Left lobe of liver (tissue), 2 donors: ENCODE measurements at regions not wholly inside any gene's neighbourhood (a gene's known extent, or its start where the extent isn't known, plus 50 kb on each side); places are given as distances from the start of the nearest gene placed in this dataset.
"Not testable (repeated sequence)": the region's sequence is repeated elsewhere in the genome, so short reads cannot be mapped to it uniquely, and the experiment has no call there.

Experiments
- ATAC-seq: fragments of 200-7000 bp; cut with Tn5 transposase; one replicate; pipeline ENCODE4 v1.9.1; 2020; ENCODE audit warnings: mild to moderate bottlenecking, moderate library complexity
- DNase-seq: peaks from one replicate; pipeline ENCODE4 v3.0.0-alpha.2; 2020; ENCODE audit warnings: low spot score
- donor health status: DM: no; HTN: no; CAD: no; lungs with moderate emphysema.
- donor health status: DM: no; HTN: yes; CAD: no.

DNA sequence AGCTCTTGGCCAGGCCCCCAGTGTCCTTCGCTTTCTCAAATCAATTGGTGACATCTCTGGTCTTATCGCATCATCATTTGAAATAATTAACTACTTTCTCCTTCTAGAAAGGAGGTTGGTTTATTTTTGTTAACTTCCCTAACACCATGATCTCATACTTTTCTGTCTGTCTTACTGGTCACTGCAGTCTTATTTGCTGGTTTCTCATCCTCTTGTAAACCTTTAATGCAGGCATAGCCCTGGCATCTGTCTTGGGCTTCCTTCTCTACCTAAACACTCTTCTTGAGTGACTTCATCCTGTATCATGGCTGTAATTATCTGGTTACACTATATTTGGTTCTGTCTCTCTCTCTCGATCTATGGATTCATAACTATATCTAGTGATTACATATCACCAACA, 152.8 kb downstream of the CYSLTR2 start:
- DNase-seq, result no peak
- no peak for ATAC-seq

DNA sequence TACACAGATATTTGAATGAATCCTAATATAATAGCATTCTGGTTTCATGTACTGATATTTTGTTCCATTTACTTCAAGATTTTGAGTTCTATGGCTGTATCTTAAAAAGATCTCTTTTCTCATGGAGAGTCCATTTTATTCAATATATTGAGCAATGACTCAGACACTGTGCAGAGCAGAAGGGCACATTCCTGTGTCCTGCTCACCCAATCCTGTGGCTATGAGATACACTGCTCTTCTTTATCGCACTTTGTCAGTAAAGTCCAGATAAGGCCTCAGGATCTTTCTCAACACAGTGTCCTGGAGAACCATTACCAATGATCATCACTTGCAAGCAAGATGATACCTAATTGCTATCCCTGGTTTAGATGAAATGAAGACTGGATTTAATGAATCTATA, 155.0 kb downstream of the CYSLTR2 start:
- no peak for DNase-seq

DNA sequence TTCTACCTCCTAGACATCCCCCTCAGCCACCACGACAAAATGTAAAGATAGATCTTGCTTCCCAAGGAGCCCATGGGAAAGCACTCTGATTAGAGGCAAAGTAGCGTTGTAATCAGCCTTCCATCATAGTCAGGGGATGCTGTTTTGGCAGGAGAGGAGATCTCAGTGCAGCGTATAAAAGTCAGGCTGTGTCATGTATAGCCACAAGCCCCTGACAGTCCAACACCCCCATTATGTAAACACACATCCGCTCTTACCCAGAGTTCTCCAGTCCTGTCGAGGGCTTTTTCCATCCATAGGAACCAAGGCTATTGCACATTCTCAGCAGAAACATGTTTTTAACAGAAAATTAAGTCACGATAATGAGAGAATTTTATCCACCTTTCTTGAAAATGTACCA, 156.3 kb downstream of the CYSLTR2 start:
- ATAC-seq (no peak), DNase-seq (no peak)

More for the DNA sequence above, 155.0 kb downstream of the CYSLTR2 start:
- ATAC-seq, result no peak

DNA sequence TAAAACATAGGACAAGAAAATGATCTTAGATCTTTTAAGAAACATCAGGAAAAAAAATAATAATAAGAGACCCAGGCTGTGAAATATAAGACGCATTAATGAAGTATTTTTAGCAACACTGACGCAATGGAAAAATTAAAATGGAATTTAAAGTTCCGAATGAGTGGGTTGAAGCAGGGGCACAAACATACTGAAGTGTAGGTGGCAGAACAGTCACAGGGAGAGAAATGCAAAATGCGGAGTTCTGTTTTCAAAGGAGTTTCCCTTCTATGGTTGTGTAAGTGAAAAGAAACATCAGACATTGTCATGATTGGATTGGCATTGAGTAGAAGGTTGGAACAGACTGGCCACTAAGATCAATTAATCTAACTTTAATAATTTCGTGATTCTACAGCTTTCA, 159.8 kb downstream of the CYSLTR2 start:
- ATAC-seq (no peak), DNase-seq (no peak)

DNA sequence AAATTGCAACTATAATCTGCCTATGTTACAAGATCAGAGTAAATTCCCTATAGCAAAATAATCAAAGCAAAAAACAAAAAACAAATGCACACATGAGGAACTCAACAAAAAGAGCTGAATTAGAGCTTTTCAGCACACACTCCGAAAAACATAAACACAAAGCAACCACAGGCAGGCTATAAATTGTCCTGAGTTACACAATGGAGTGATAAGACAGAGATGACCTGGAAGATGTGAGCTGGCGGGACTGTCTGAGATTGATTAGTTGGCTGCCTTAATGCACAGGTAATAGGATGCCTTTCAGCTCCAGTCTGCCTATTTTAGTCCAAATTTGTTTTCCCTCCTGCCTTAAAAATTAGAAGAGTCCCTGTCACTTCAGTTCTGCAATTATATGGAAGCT, 159.0 kb upstream of the FNDC3A start:
- DNase-seq (no peak), ATAC-seq (peak; percentile 66)

DNA sequence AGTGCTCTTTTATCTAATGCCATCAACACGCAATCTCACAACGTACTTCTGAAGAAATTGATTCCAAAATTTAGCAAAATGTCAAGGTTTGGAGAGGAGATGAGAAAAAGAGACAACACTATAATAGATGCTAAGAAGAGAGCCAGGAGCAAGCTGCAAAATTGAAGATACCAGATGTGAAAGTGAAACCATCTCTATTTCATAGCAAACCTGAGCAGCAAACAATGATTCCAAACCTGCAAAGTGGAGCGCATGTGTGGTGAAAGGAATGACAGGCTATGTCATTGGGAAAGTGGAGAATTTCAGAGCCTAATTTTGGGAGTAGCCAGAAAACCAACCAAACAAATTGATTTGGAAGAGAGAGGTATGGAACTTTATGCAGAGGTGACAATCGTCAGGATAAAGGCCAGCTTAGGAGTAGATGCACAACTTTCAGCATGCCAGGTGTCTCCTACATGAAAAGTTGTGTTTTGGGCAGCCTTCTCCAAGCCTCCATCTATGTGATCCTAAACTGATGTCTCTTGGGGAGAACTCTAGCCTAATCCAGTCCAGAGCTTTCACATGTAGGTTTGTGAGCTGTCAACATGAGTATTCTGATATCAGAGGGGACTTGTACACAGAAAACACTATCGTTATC, 158.4 kb upstream of the FNDC3A start:
- DNase-seq (no peak), ATAC-seq (peak; percentile 93)

DNA sequence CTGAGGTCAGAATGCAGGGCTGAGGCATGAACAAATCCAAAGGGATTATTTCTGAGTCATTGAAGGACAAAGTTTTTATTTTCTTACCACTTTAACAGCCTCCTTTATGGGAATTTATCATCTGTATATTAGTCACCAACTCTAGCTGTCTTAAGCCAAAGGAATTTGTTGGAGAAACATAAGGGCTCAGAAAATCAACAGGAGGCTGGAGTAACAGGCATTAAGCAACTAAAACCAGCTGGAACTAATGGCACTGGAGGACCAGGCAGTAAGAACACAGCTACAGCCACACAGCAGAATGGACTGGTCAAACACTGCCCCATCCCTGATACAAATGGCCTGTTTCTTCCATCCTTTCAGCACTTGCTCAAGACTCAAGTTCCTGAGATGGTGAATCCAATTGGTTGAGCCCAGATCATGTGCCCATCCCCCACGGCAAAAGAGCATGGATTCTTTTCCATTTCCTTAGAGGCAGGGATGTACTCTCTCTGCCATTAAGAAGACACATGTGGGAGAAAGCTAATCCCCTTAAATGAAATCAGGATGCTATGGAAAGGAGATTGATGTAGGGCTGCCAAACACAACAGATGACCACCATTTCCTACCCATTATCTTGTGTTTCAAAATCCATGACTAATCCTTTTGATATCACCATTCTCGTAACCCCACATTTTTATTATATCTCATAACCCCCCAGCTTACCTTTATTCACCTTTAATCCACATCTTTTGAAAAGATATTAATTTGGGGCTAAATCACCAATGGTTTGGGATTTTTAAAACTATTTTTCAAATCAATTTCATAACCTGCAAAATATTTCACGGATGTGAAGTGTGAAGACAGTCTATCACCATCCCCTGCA, 157.0 kb upstream of the FNDC3A start:
- DNase-seq (no peak), ATAC-seq (no peak)

DNA sequence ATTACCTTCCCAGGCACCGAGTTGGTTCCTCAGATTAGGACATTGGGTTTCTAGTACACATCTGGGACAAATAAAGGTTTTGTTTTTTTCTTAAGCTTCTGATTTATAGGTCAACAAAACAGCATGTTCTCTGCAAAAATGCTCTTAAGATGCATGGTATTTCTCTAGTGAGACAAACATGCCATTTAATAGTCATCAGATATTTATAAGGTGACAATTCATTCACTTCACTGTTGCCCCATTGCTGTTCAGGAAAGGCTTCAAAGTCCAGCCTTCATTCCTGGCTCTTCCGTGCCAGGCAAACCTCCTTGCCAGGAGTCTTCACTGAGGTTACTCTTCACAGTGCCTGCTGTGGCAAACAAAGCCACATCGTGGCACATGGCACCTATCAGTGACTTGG, 156.3 kb upstream of the FNDC3A start:
- ATAC-seq (peak; percentile 17), DNase-seq (no peak)

DNA sequence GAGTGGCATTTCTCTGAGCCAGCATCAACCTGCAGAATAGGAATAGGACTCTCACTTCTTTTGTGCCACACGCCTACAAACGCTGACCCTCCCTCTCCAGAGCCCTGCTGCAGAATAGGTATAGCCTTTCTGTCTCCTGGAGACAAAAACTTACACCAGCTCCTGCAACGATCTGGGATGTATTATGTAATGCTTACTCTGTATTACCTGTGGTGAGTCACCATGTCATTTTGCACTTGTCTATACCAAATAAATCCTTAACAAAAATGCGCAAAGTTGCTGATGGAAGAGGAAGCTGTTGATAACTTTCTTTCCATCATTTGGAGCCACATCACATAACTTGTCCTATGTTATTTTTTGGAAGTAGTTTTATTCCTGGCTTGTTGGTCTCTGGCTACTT, 155.8 kb upstream of the FNDC3A start:
- ATAC-seq (no peak), DNase-seq (no peak)

DNA sequence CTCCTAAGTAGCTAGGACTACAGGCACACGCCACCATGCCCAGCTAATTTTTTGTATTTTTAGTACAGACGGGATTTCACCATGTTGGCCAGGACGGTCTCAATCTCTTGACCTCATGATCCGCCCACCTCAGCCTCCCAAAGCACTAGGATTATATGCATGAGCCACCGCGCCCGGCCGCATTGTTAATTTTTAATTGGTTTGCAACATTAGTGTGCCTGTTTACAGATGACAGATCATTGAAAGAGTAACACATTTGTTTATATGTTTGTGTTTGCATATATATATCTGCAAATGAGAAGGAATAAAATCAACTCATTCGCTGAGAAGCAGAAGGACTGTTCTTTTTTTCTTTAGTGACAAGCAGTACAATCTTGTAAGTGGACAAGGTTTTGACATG, 152.2 kb upstream of the FNDC3A start:
- not testable (repeated sequence) for ATAC-seq, DNase-seq

DNA sequence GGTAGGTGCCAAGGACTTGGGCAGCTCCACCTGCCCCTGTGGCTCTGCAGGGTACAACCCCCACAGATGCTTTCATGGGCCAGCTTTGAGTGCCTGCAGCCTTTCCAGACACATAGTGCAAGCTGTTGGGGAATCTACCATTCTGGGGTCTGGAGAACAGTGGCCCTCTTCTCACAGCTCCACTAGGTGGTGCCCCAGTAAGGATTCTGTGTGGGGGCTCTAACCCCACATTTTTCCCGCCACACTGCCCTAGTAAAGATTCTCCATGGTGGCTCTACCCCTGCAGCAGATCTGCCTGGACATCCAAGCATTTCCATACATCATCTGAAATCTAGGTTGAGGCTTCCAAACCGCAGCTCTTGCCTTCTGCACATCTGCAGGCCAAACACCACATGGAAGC, 149.7 kb upstream of the FNDC3A start:
- no peak for DNase-seq
- ATAC-seq, result no peak

DNA sequence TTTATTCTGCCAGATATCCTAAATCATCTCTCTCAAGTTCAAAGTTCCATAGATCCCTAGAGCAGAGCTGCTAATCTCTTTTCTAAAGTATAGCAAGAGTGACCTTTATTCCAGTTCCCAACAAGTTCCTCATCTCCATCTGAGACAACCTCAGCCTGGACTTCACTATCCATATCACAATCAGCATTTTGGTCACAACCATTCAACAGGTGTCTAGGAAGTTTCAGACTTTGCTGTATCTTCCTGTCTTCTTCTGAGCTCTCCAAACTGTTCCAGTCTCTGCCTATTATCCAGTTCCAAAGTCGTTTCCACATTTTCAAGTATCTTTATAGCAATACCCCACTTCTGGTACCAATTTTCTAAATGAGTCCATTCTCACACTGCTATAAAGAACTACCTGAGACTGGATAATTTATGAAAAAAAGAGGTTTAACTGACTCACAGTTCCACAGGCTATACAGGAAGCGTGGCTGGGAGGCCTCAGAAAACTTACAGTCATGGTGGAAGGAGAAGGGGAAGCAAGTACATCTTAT, 148.7 kb upstream of the FNDC3A start:
- ATAC-seq, DNase-seq: not testable (repeated sequence)

DNA sequence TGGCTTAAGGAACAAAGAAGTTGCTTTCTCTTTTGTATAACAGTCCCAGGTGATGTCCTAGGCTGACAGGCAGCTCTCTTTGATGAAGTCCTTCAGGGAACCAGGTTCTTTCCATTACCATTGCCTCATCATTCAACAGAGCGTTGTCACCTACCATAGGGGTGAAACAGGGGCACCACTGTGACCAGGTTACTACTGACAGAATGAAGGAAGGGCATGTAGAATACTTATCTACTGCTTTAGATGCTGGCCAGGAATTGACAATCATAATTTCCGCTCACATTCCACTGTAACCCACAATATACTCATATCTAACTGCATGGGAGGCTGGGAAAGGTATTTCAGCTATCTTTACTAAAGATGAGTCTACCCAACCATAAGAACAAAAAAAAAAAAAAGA, 148.0 kb upstream of the FNDC3A start:
- ATAC-seq, result no peak
- no peak for DNase-seq

DNA sequence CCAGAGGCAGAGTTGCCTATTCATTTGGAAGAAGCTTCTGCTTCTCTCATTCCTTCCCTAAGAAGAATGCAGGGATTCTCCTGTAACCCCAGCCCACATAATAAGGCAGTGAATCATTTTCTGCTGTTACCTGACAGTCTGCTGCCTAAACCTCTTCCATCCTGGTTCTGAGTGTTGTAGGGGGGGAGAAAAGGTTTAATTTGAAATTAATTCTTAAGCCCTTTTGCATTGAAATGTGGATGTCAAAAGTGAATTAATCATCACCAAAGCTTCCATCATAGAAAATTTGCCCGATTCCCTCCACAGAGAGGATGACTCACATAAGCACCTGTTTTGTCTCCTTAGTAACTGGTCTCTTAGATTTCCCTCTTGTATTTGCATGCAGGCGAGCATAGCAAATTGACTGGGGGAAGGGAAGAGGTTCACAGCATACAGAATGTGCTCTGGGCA, 146.7 kb upstream of the FNDC3A start:
- ATAC-seq (no peak), DNase-seq (no peak)

DNA sequence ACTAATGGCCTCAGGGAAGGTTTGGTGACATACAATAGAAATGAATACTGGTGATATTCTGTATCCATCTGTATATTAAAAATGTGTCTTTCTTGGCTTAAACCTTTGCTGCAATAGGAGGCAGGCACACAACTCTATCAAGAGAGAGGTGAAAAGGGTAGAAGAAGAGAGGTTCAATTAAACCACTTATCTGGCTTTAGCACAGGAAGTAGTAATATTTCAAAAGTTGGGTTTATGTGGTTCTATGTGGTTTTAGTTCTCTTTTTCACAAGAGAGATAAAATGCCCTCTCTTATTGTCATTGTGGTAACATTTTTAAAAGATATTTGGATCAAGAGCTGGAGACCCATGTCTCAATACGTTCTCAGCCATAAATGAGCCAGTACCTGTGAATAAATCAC, 146.2 kb upstream of the FNDC3A start:
- DNase-seq (no peak), ATAC-seq (no peak)

DNA sequence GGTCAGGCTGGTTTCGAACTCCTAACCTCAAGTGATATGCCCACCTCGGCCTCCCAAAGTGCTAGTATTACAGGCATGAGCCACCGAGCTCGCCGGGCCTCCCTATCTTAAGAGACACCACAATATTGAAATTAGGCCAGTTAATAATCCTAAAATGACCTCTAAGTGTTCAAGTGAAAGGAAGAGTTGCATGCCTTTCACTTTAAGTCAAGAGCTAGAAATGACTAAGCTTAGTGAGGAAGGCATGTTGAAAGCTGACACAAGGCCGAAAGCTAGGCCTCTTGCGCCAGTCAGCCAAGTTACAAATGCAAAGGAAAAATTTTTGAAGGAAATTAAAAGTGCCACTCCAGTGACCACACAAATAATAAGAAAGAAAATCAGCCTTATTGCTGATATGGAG, 144.5 kb upstream of the FNDC3A start:
- DNase-seq (no peak), ATAC-seq (no peak)

DNA sequence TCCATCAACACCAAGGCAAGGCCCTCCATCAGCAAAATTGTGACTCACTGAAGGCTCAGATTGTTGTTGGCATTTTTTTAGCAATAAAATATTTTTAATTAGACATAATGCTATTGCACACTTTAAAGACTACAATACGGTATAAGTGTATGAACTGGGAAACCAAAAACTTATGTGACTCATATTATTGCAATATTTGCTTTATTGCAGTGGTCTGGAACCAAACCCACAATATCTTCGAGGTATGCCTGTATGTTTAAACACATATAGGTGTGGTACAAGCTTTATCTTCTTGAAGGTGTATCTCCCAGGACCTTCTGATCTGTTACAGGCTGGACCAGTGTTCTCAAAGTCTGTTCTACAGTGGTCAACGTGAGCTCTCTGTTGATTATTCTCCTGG, 142.3 kb upstream of the FNDC3A start:
- ATAC-seq (no peak), DNase-seq (no peak)

DNA sequence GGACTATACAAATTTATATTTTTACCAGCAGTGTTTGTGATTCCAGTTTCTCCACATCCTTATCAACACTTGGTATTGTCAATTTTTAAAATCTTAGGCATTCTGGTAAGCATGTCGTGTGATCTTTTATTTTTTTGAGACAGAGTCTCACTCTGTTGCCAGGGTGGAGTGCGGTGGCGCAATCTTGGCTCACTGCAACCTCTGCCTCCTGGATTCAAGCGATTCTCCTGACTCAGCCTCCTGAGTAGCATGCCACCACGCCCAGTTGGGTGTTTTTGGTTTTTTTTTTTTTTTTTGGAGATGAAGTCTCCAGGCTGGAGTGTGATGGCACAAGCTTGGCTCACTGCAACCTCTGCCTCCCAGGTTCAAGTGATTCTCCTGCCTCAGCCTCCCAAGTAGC, 140.4 kb upstream of the FNDC3A start:
- ATAC-seq, DNase-seq: not testable (repeated sequence)

DNA sequence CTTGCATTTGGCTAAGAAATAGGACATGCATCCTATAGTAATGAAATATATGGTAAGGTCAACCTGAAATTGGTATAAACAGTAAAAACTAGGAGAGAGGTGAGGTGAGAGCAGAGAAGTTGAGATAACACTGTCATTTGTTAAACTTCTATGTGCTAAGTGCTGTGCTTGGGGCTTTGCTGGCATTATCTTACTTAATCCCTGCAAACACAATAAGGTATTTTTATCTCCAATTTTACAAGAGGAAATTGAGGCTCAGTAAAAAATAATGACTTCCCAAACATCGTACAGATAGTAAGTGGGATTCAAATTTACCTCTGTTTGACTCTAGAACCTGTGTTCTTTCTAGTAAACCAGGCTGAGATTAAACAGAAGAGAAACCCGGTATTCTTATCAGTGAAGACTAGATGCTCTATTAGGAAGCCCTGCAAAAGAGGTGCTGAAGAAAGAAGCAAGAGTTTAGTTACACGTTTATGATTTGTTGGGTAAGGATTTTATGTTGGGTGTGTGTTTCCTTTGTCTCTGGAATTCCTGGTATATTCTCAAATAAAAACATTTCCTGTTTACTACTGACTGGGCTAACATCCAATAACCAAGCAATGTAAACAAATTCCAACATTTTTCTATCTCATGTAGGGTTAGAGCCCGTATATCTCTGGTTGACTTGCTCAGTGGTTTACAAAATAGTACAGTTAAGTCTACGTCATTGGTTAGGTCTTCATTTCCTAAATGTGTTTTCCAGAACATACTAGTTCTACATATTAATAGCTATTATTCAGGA, 137.3 kb upstream of the FNDC3A start:
- no peak for ATAC-seq

DNA sequence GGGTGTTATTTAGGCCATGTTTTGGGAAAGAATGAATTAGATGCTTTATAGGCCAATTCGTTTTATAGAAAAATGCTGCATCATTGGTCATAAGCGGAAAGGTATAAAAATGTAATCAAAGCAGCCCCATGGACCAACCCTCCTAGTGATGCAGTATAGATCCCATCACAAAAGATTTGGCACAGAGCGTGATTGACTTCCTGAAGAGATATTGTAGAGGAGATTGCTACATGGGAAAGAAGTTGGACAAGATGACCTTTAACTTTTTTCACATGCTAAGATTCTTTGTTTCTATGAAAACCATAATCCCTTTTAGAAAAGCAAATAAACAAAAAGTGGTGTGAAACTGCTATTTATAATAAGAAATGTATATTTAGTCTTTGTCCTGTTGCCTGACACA, 136.5 kb upstream of the FNDC3A start:
- DNase-seq (no peak), ATAC-seq (no peak)

More for the DNA sequence above, 137.3 kb upstream of the FNDC3A start:
- DNase-seq, result no peak

DNA sequence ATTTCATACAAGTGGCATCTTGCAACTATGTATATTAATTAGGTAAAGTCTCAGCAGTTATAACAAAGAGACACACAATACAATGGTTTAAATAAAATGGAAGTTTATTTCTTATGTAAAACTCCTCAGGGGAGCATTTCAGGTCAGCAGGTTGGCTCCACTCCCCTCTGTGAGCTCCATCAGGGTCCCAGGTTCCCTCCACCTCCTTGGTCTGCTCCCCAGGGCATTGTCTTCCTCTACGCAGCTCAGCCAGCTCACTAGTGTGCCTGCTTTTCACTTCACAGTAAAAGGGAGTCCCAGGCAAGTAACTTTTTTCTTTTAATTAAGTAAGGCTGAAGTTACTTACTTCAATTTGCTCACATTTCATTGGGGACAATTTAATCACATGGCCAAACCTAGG, 135.3 kb upstream of the FNDC3A start:
- DNase-seq (no peak), ATAC-seq (no peak)
